Activated CD8-positive, alpha-beta T cell treated with anti-CD3 and anti-CD28 coated beads, Interleukin-2, amount 10 ng/mL, durations not matched to agents 7 days and 5 days (primary cell): ENCODE measurements at regions not wholly inside any gene's neighbourhood (a gene's known extent, or its start where the extent isn't known, plus 50 kb on each side); places are given as distances from the start of the nearest gene placed in this dataset.

Source experiments
- ATAC-seq: fragments of 150-1000 bp; cut with Tn5 transposase; one replicate; pipeline ENCODE4 v1.10.0; 2021; ENCODE audit warnings: moderate library complexity
- CTCF ChIA-PET: fragments of 350-600 bp; sonication (Branson Sonifier 250); formaldehyde crosslinking; loops from one replicate; lab custom pipeline; 2021; ENCODE audit warnings: antibody characterized with exemption; lab: Charles Lee
- POLR2A ChIA-PET: fragments of 350-600 bp; sonication (Branson Sonifier 250); formaldehyde crosslinking; loops from one replicate; lab custom pipeline; 2021; ENCODE audit warnings: antibody characterized with exemption; lab: Charles Lee
- DNase-seq: peaks from one replicate; pipeline ENCODE4 v3.0.0-alpha.2; 2020
- H3K27ac Mint-ChIP-seq: one replicate; pipeline ENCODE4 v1.8.0; 2021; ENCODE audit warnings: mild to moderate bottlenecking, mixed read lengths
- H3K27me3 Mint-ChIP-seq: one replicate; pipeline ENCODE4 v1.8.0; 2021; ENCODE audit warnings: low read depth, mixed read lengths
- H3K36me3 Mint-ChIP-seq: one replicate; pipeline ENCODE4 v1.8.0; 2021; ENCODE audit warnings: low read depth, mixed read lengths
- H3K4me1 Mint-ChIP-seq: one replicate; pipeline ENCODE4 v1.8.0; 2021; ENCODE audit warnings: low read depth, mixed read lengths
- H3K4me3 Mint-ChIP-seq: one replicate; pipeline ENCODE4 v1.8.0; 2021; ENCODE audit warnings: mild to moderate bottlenecking, mixed read lengths
- H3K9me3 Mint-ChIP-seq: one replicate; pipeline ENCODE4 v1.8.0; 2022; ENCODE audit warnings: mixed read lengths; ENCODE audit not compliant: insufficient read depth

DNA sequence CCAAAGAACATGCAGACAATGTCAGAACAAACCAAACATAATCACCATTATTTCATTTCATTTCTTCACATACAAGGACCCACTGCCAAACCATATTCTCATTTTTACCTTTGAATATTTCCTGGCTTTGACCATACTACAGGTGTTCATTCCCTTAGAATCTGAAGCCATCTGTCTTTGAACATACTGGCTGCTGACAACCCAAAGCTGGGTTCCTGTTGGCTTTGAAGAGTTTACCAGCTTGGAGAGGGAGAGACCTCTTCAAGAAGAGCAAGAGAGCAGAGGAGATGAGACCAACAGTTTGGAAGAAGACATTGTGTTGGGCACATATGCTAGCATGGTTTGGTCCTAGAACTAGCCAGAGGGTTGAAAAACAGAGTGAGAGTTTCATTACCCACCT lies 145.6 kb upstream of the KCNIP4 start:
- no peaks in the 10 kb centered on the region for H3K27me3 Mint-ChIP-seq
- H3K9me3 Mint-ChIP-seq = peaks cover 1% of the 10 kb centered on the region
- POLR2A ChIA-PET = no interaction called here
- ATAC-seq = no peak
- no peak overlapping the region for H3K27ac Mint-ChIP-seq
- no peak overlapping the region for H3K4me3 Mint-ChIP-seq
- CTCF ChIA-PET = no interaction called here
- H3K36me3 Mint-ChIP-seq = no peaks in the 10 kb centered on the region
- no peak for DNase-seq
- H3K4me1 Mint-ChIP-seq = peaks cover 2% of the 10 kb centered on the region

DNA sequence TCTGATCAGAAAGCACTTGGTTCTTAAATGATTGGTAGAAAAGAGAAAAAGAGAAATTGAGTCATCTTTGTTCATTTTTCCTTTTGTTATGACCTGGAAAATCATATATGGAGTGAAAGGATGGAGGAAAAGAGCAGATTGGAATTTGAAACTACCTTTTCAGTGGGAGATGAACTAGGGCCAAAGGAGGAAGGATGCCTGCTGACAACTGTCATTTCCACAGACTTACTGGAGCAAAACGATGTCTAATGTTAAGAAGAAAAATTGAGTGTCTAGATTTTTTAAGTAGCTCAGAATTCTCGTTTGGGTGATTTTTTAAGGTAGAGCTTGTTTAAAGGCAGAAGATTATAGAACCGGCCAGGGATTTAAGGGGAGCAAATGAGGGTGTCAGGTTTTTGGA lies 144.6 kb upstream of the KCNIP4 start:
- ATAC-seq = no peak
- Mint-ChIP-seq H3K4me1 (no peaks in the 10 kb centered on the region), H3K27ac (no peak overlapping the region), H3K4me3 (no peak overlapping the region), H3K27me3 (no peaks in the 10 kb centered on the region), H3K9me3 (peaks cover 12% of the 10 kb centered on the region), H3K36me3 (no peaks in the 10 kb centered on the region)
- ChIA-PET POLR2A (no interaction called here), CTCF (no interaction called here)
- no peak for DNase-seq

DNA sequence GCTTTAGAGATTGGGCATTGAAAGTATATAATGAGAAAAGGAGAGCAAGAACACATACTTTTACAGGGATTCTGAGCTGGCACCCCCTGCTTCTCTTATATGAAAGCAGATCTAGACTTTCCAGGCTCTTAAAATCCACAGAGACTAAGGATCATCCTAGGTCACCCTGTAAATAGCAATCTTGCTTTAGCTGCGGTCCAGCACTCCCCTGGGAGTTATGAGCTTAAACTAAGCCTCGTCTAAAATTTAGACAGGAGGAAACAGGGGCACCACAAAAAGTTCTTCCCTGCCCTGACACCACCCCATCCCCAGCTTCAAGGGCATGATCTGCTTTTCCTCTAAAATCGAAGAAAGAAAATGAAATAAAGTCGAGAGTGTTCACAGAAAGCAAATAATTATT lies 143.3 kb upstream of the KCNIP4 start:
- H3K4me1 Mint-ChIP-seq = no peaks in the 10 kb centered on the region
- no peak overlapping the region for H3K27ac Mint-ChIP-seq
- POLR2A ChIA-PET = no interaction called here
- peaks cover 17% of the 10 kb centered on the region for H3K9me3 Mint-ChIP-seq
- H3K4me3 Mint-ChIP-seq = no peak overlapping the region
- H3K27me3 Mint-ChIP-seq = no peaks in the 10 kb centered on the region
- CTCF ChIA-PET = no interaction called here
- DNase-seq = no peak
- no peak for ATAC-seq
- H3K36me3 Mint-ChIP-seq = no peaks in the 10 kb centered on the region

DNA sequence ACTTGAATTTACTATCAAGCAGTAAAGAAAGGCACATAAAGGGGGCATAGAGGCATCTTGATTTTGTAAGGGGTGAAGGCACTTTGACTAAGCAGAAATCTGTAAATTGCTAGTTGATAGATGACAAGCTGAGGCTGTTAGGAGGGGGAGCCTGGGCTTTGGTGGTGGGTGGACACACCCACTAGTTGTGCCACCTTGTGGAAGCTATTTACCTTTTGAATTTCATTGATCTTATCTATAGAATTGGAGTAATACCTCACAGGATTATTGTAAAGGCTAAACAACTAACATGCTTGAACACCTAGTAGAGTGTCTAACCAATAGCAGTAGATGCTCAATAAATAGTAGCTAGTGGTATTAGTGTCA lies 142.8 kb upstream of the KCNIP4 start:
- CTCF ChIA-PET = no interaction called here
- no peaks in the 10 kb centered on the region for H3K27me3 Mint-ChIP-seq
- H3K9me3 Mint-ChIP-seq = peaks cover 19% of the 10 kb centered on the region
- H3K27ac Mint-ChIP-seq = no peak overlapping the region
- DNase-seq (no peak), ATAC-seq (no peak)
- H3K4me1 Mint-ChIP-seq = no peaks in the 10 kb centered on the region
- H3K36me3 Mint-ChIP-seq = no peaks in the 10 kb centered on the region
- H3K4me3 Mint-ChIP-seq = no peak overlapping the region
- POLR2A ChIA-PET = no interaction called here

DNA sequence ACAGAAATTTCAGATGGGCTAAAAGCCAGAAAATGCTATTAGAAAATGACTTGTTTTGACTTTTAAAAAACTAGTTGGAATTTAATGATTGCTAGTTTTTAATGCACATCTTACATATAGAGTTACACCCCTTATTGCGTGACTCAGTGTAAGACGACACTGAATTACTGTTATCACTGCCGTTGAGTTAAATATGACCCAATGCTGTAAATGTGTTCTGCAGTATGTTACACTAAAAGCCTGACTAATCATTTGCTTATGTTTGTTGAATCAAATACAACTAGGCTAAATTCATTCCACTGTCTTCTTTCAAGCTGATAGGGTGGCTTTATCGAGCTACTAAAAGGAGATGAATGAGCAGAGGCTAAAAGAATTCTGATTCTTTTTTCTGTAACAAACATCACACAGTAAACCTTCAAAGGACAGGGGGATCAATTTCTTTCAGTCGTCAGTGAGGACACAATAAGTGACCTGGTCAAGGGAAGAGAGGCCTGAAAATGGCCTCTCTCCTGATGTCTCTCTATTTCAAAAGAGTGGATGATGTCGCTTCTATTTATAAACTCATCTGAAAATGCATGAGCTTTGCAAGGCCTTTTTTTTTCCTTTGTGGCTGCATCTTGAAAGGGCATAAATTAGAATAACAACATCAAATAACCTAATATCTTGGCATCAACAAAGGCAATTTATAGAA lies 142.2 kb upstream of the KCNIP4 start:
- H3K27me3 Mint-ChIP-seq = no peaks in the 10 kb centered on the region
- H3K36me3 Mint-ChIP-seq = no peaks in the 10 kb centered on the region
- no peak for DNase-seq
- POLR2A ChIA-PET = no interaction called here
- no peak overlapping the region for H3K27ac Mint-ChIP-seq
- ATAC-seq = no peak
- CTCF ChIA-PET = no interaction called here
- no peaks in the 10 kb centered on the region for H3K4me1 Mint-ChIP-seq
- H3K4me3 Mint-ChIP-seq = no peak overlapping the region
- H3K9me3 Mint-ChIP-seq = peaks cover 20% of the 10 kb centered on the region

DNA sequence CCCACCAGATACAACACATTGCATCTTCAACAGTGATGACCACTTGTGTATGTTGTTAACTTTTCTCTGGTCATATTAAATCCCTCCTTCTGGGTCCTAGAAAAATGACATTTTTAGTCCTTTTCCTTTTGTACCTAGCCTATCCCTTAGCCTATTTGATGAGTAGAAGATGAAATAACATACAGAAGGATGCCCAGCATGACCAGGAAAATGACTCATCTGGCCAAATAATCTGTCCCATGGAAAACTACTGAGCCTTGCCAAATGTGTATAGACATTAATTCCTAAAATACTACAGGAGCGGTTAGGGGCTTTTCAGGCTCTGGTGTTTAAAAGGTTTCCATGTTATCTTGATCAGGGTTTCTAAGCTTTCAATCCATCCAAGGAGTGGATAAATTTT lies 129.0 kb upstream of the KCNIP4 start:
- Mint-ChIP-seq H3K27ac (no peak overlapping the region), H3K4me1 (no peaks in the 10 kb centered on the region), H3K9me3 (peaks cover 9% of the 10 kb centered on the region), H3K4me3 (no peak overlapping the region), H3K36me3 (no peaks in the 10 kb centered on the region), H3K27me3 (no peaks in the 10 kb centered on the region)
- ChIA-PET CTCF (no interaction called here), POLR2A (no interaction called here)
- ATAC-seq (no peak), DNase-seq (no peak)

DNA sequence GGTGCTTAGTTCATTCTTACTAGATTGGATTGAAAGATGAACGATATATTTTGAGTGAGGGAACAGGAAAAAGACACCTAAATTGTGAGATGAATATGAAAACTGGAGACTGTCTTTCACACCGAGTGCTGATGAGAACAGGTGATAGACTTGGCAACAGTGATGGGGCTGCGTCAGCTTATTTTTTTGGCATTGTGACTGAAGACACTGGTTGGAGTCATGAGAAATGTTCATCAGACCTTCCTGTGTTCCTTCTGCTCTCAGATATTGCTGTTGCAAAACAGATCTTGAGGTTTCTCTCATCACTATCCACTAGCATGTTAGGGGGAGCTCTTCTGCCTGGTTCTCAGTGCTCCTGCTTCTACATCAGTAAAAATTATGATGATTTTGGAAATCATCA lies 124.2 kb upstream of the KCNIP4 start:
- DNase-seq = no peak
- ChIA-PET POLR2A (no interaction called here), CTCF (no interaction called here)
- peaks cover 5% of the 10 kb centered on the region for H3K4me1 Mint-ChIP-seq
- ATAC-seq = no peak
- no peak overlapping the region for H3K4me3 Mint-ChIP-seq
- no peaks in the 10 kb centered on the region for H3K27me3 Mint-ChIP-seq
- H3K27ac Mint-ChIP-seq = no peak overlapping the region
- H3K36me3 Mint-ChIP-seq = no peaks in the 10 kb centered on the region
- H3K9me3 Mint-ChIP-seq = peaks cover 6% of the 10 kb centered on the region

DNA sequence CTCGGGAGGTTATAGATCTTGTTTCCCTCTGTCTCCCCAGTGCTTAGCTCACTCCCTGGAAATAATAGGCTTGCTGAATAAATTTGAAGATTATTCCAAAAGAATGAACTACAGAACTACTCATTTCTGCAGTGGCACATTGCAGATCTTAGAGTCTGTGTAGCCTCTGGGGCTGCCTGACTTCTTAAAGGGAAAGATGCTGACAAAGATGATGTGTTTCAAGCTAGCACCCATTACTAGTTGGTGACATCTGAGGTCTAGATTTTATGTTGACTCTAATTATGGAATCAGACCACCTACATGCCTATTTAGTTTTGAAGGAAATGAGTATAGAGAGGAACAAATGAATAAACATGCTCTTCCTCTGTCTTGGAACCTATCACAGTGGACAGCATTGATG lies 123.7 kb upstream of the KCNIP4 start:
- H3K36me3 Mint-ChIP-seq = no peaks in the 10 kb centered on the region
- ATAC-seq (no peak), DNase-seq (no peak)
- H3K9me3 Mint-ChIP-seq = peaks cover 6% of the 10 kb centered on the region
- H3K4me1 Mint-ChIP-seq = peaks cover 5% of the 10 kb centered on the region
- no peaks in the 10 kb centered on the region for H3K27me3 Mint-ChIP-seq
- H3K4me3 Mint-ChIP-seq = no peak overlapping the region
- ChIA-PET POLR2A (no interaction called here), CTCF (no interaction called here)
- no peak overlapping the region for H3K27ac Mint-ChIP-seq

DNA sequence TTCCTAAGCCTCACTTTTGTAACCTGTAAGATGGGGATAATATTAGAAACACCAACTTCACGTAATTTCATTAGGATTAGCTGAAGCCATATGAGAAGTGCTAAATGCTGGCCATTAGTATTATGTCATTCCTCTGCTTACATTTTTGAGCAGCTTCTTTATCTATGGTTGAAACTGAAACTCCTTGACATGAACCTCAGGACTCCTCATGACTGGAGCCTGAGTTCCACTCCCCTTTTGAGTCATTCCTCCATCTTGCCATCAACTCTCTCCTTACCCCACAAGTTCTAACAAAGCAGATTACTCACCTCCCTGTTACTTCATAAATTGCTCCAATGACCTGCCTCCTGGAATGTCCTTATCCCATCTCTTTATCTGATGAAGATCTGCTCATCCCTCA lies 123.2 kb upstream of the KCNIP4 start:
- Mint-ChIP-seq H3K27ac (no peak overlapping the region), H3K36me3 (no peaks in the 10 kb centered on the region), H3K27me3 (no peaks in the 10 kb centered on the region), H3K4me3 (no peak overlapping the region), H3K4me1 (peaks cover 5% of the 10 kb centered on the region), H3K9me3 (peaks cover 6% of the 10 kb centered on the region)
- ChIA-PET CTCF (no interaction called here), POLR2A (no interaction called here)
- DNase-seq (no peak), ATAC-seq (no peak)

DNA sequence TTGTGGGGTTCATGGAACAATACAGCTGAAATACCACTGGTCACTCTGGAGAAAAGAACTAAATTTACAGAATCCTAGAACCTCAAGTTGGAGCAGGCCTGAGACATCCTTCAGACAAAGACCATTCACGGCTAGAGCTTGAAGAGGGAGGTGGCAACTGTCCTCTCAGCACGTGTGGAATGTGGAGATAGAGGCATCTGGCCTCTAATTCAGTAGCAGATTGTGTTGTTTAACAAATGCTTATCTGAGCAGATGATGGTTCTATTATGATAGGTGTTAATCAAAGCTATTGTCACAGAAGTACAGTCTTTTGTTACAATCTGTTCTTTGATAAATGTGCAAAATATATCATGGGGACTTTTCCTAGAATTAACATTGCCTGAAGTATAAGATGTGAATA lies 121.7 kb upstream of the KCNIP4 start:
- Mint-ChIP-seq H3K27ac (no peak overlapping the region), H3K4me3 (no peak overlapping the region), H3K36me3 (no peaks in the 10 kb centered on the region), H3K27me3 (no peaks in the 10 kb centered on the region), H3K9me3 (peaks cover 6% of the 10 kb centered on the region), H3K4me1 (peaks cover 5% of the 10 kb centered on the region)
- DNase-seq (no peak), ATAC-seq (no peak)
- ChIA-PET CTCF (no interaction called here), POLR2A (no interaction called here)

DNA sequence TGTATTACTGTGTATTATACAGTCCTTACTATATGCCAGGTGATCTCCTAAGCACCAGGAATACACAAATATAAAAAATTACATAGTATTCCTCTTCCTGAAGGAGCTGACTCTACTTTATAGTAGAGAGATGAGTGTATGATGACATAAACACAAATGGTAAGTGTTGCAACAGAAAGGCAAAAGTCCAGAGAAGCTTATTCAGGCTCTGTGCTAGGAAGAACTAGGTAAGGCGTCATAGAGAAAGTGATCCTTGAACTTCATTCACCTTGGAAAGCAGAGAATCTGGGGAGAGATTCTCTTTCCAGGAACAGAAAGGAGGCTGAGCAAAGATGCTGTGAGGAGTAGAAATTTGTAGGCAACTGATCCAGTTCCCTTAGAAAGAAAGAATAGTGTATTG lies 115.0 kb upstream of the KCNIP4 start:
- ATAC-seq = no peak
- H3K4me3 Mint-ChIP-seq = no peak overlapping the region
- ChIA-PET CTCF (no interaction called here), POLR2A (no interaction called here)
- no peaks in the 10 kb centered on the region for H3K36me3 Mint-ChIP-seq
- no peaks in the 10 kb centered on the region for H3K9me3 Mint-ChIP-seq
- no peaks in the 10 kb centered on the region for H3K27me3 Mint-ChIP-seq
- no peaks in the 10 kb centered on the region for H3K4me1 Mint-ChIP-seq
- H3K27ac Mint-ChIP-seq = no peak overlapping the region
- no peak for DNase-seq

DNA sequence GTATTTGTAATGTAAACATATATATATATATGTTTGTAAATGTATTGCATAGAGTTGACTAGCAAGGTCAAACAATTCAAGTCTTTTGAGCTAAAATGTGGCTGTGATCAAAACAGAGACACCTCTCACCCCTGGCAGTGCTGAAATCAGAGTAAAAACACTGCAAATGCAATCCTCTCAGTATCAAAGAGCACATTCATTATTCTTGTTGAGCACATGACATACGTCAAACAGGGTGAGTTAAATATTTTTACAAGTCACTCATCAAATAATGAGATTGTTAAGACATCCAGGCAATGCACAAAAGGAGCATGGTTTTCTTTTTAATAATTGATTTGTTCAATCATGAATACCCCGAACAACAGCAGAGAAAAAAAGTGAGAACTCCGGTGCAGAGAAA lies 114.1 kb upstream of the KCNIP4 start:
- Mint-ChIP-seq H3K36me3 (no peaks in the 10 kb centered on the region), H3K9me3 (no peaks in the 10 kb centered on the region), H3K4me1 (no peaks in the 10 kb centered on the region), H3K27me3 (no peaks in the 10 kb centered on the region), H3K27ac (no peak overlapping the region), H3K4me3 (no peak overlapping the region)
- ChIA-PET CTCF (no interaction called here), POLR2A (no interaction called here)
- ATAC-seq (no peak), DNase-seq (no peak)

DNA sequence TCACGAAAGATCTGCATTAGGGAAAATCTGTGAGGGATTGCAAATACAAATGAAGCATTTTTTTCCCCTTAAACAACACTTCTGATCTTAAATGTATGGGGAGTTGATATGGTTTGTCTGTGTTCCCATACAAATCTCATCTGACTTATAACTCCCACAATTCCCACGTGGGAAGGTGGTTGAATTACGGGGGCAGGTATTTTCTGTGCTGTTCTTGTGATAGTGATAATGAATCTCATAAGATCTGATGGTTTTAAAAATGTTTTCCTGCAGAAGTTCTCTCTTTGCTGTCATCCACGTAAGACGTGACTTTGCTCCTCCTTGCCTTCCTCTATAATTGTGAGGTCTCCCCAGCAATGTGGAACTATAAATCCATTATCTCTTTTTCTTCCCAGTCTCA lies 107.4 kb upstream of the KCNIP4 start:
- no peaks in the 10 kb centered on the region for H3K4me1 Mint-ChIP-seq
- DNase-seq = no peak
- ATAC-seq = no peak
- H3K27me3 Mint-ChIP-seq = no peaks in the 10 kb centered on the region
- H3K36me3 Mint-ChIP-seq = no peaks in the 10 kb centered on the region
- no peak overlapping the region for H3K27ac Mint-ChIP-seq
- H3K4me3 Mint-ChIP-seq = no peak overlapping the region
- ChIA-PET CTCF (no interaction called here), POLR2A (no interaction called here)
- no peaks in the 10 kb centered on the region for H3K9me3 Mint-ChIP-seq
